Stimulated activated CD8-positive, alpha-beta memory T cell treated with anti-CD3 and anti-CD28 coated beads, Interleukin-15, amount 100 ng/mL, for 1 hour (primary cell): ENCODE measurements at regions not wholly inside any gene's neighbourhood (a gene's known extent, or its start where the extent isn't known, plus 50 kb on each side); places are given as distances from the start of the nearest gene placed in this dataset.

Experiments used
- DNase-seq: peaks from one replicate; pipeline ENCODE4 v3.0.0-alpha.2; 2020; ENCODE audit warnings: low read depth

GRCh38 chr22:48559647-48560388 lies 1267.9 kb downstream of the BRD1 start:
- no peak for DNase-seq

DNA sequence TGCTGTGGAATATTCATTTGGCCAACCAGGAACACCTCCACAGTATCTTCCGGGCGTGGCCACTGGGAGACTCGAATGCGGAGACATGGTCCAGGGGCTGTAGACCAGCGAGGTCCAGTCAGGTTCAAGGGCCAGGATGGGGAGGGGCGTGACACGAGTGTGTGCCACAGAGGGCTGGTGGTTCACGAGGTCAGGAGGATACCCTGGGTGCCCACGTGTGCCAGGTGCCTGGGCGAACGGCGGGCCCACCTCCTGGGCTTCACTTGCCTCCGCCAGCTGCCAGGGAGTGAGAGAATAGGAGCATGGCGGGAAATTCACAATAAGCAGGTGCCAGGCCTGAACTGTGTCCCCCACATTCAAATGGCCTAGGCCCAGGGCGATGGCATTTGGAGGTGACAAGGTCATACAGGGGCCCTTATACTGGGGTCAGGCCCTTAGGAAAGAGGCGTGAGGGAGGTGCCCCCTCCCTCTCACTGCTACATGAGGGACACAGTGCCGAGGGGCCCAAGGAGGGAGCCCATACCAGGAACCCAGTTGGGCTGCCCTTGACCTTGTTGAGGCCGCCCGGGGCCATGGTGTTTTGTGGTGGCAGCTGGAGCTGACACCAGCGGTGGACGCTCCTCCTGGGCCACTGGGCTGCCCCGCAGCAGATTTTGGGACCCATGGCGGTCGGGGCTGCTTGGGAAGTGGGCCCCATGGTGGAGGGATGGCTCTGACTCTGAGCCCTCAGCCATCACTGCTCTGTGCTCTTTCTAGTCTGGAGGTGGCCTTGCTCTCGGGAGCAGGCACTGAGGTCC lies 1268.9 kb downstream of the BRD1 start:
- no peak for DNase-seq

DNA sequence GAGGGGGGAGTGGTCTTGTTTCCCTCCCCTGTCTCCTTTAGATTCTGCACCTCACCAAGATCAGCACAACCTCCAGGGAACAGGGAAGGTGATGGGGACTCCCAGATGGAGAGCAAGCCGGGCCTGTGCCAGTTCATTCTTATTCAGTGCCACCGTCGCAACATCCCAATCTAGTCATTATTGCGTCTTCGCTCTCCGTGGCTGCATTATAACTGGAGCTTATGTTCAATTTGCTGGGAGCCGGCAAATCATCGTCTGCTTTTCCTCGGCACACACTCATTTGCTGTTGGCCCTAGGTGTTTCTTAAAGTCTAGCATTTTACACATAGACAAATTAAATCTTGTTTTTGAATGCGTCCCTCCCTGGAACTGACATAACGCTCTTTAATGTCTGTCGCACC lies 1269.7 kb downstream of the BRD1 start:
- no peak for DNase-seq

GRCh38 chr22:48557473-48557872 lies 1270.2 kb downstream of the BRD1 start:
- no peak for DNase-seq

DNA sequence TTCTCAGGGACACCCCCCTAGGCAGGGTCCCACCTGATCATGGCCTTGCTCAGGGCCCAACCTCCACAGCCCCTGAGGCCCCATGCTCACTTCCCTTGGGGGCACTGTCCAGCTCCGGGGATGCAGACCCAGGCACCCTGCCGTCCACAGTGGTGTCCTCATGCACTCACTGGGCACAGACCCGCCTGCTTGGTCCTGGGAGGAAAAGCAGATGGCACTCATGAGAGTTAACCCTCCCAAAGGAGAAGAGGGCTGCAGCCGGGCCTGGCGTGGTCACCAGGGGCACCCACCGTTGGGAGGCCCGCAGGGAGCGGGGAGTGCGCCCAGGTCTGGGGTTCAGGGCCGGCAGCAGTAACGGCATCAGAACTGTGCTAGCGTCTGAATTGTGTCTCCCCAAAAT lies 1270.9 kb downstream of the BRD1 start:
- DNase-seq, result no peak

- DNase-seq, result no peak
These were observed 1271.5 kb downstream of the BRD1 start for GRCh38 chr22:48556222-48556621.

DNA sequence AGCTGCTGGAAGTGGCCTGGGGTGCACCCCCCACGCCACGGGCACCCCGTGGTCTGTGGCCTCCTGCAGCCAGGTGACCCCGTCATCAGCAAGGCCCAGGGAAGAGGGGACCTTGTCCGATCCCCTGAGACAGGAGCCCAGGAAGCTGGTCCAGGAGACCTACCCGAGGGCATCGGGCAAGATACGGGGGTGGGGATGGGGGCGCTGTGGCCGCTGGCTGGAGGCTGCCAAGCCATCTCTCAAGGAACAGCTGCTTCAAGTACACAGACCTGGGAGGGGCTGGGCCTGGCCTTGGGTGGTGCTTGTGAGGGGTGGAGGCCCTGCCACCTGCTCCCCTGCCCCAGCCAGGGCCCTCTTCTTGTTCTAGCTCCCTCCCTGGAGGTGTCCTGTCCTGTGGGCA lies 1272.1 kb downstream of the BRD1 start:
- DNase-seq, result no peak

DNA sequence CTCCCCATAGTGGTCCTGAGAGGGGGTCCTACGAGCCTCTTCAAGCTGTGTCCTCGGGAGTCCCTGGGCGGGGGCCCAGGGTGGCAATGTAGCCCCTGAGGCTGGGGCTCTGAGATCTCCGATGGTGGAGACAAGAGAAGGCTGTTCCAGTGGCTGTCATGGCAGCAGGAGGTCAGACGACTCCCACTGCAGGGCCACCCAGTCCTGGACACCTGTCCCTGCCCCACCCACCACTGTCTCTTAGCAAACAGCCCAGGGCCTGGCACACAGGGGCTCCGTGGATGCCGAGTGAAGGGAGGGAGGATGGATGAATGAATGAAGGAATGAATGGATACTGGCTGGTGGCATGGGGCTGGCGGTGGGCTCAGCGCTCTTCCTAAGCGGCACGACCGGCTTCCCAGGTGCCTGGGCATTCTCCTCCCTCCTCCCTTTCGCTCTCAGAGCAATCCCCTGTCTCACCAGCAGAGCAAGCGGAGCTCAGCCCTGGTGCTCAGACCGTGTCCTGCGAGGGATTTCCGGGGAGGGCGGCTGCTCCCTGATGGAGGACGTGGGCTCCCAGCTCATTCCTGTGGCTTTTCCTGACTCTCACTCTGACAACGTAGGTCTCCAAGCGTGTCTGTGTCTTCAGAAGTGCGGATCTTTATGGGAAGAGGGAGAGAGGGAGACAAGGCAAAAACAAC lies 1272.6 kb downstream of the BRD1 start:
- no peak for DNase-seq

DNA sequence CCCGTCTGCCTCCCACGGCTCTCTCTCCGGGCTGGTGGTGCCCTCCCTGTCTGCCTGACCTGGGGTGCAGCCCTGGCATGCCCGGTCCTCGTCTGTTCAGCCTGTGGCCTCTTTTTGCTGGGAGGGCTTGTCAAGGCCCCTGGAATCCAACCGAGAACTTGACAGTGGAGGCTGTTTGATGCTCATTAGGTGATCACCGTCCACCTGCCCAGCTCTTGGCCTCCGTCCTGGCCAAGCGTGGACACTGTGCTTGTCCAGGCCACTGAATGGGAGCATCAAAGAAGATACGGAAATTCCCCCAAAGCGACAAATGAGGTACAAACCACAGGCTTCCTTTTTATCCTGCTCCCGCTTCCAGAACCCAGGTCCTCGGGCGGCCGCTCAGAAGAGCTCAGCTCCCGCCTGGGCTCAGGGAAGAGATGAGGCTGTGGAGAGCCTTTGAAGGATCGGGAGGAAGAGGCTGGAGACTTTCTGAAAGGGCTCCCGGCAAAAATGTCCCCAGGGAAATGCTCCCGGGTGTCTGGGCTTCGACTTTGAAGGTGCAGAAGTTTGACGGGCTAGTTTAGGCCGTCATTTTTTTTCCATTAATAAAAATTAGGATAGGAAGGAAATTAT lies 1273.9 kb downstream of the BRD1 start:
- DNase-seq, result no peak

- no peak for DNase-seq
These were observed 1274.6 kb downstream of the BRD1 start for GRCh38 chr22:48553119-48553518.

DNA sequence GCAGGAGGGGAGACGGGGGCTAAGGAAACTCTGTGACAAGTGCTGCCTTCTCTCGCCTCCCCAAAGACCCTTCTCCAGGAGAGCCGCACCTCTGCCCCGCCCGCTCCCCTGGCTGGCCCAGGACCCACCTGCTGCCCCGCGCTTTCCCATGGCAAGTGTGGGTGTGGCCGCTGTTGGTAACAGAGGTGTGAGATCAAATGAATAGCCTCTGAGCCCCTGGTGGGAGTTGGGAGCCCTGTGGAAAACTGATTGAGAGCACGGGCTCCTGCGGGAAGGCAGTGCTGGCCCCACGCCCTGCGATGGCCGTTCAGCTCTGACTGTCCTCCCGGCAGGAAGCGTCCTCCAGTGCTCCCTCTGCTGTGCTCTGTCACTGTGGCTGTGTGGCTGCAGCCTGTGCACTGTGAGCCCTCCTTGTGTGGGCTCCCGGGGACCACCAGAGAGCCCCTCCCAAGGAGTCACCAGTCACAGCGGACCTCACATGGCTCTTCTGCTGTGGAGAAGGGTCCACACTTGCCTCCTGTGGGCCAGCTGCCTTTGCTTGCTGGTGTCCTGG lies 1275.9 kb downstream of the BRD1 start:
- no peak for DNase-seq

GRCh38 chr22:48551061-48551460 lies 1276.6 kb downstream of the BRD1 start:
- no peak for DNase-seq

DNA sequence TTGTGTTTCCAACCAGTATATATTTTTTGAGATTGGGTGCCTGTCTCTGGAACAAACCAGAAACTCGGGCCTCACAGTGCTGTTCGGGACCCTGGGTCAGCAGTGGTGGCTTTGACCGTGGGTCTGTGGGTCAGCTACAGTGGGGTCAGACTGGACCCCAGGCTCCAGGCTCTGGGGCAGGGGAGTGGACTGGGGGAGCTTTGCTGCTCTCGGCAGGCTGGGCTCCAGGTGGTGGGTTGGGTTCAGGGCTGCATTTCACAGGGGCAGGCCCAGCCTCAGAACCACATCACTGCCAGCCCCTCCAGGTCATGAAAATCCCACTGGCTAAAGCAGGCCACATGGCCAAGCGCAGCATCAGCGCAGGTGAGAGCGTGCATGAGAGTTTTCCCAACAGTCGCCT lies 1279.3 kb downstream of the BRD1 start:
- DNase-seq, result no peak

DNA sequence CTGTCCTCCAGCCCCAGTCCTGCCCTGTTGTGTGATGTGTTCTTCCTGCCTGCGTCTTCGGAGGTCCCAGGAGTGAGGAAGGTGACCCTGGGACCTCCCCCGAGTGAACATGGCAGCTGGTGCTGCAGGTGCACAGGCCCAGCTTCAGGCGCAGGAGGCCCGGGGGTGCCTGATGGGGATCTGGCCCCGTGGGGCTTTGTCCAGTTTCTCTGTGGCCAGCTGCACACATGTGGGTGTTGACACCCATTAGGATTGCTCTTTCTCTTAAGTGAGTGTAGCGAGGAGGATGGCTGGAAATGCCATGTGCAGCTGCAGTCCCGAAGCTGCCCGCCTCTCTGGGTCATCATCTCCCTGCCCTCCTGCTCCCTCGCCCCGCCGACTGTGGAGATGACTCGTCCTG lies 1279.7 kb downstream of the BRD1 start:
- no peak for DNase-seq

DNA sequence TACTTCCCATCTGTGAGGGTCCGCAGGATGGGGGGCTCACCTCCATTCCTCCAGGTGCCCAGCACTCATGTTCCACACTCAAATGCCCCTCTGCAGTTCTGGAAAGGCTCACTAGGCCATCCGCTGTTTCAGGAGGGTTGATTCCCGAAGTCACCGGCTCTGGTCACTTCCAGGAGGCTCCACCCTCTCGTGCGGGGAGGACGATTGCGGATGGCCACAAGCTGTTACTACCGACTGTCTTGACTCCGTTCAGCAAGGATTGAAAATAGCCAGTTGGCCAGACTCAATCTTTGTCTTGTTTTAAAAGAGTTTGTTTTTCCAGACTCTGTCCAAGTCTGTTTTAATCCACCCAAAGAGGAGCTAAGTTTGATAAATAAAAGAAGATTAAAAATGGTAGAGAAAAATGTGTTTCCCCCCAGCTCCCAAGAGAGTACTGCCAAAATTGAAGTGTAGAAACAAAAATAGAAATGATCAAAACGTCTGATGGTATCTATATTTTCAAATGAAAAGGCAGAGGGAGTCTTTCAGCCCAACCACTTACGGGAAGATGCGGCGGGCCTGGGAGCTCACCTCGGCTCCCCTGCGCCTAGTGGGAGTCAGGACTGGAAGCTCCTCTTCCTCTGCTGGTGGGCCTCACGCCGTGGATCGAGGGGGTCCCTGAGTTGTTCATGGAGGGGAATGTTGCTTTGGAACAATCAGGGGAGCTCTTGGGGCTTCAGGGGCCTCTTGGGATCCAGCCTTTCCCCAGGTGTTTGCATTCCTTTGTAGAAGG lies 1280.8 kb downstream of the BRD1 start:
- no peak for DNase-seq

GRCh38 chr22:48545987-48546386 lies 1281.7 kb downstream of the BRD1 start:
- DNase-seq, result no peak

GRCh38 chr22:48541401-48542098 lies 1286.1 kb downstream of the BRD1 start:
- no peak for DNase-seq

DNA sequence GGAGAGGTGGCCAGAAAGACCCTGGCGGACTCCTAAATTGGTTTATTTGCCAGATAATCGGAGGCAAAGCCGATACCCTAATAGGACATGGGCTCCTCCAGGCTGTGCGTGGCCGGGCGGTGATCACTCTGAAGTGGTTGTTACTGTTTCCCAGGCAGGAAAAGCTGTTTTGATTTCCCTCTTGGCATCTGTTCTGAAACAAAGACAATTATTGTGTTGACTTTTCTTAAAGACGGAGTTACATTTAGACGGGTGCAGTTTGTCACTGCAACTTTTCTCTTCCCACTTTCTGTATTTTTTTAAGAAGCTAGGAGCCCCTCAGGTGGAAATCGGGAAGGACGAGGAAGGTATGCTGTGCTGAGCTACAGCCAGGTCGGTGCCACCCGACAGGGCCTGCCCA lies 1288.4 kb downstream of the BRD1 start:
- no peak for DNase-seq

DNA sequence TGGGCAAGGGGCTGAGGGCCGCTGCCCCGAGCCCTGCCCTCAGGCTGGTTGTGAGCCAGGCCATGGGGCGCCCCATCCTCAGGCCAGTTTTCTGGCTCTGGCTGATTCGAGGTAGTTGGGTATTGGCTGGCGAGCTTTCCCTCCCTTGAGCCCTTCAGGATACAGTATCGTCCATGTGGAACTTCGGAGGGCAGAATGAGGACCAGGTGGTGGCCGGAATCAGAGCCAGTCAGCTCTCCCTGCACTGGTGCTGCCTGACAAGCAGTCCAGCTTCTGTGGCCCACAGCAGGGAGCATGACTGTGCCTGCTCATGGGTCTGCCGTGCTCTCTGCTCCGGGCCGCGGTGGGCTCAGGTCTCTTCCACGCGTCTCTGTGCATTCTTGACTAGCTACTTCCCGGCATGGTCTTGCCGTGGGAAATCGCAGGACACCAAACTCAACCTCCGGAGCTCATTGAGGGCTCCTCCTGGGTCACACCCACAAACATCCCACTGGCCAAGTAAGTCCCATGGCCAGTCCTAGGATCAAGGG lies 1289.3 kb downstream of the BRD1 start:
- DNase-seq, result no peak

- no peak for DNase-seq
These were observed 1290.4 kb downstream of the BRD1 start for GRCh38 chr22:48537343-48537680.
